HFFc6 (cell line): ENCODE measurements at regions not wholly inside any gene's neighbourhood (a gene's known extent, or its start where the extent isn't known, plus 50 kb on each side); places are given as distances from the start of the nearest gene placed in this dataset.

Experiments used
- DNase-seq: peaks from one replicate; pipeline ENCODE4 v3.0.0-alpha.2; 2018
- H3K27ac Mint-ChIP-seq: 2 replicates; pipeline ENCODE4 v1.8.0; 2020; ENCODE audit warnings: mild to moderate bottlenecking, mixed read lengths
- H3K27me3 Mint-ChIP-seq: 2 replicates; pipeline ENCODE4 v1.8.0; 2021; ENCODE audit warnings: mild to moderate bottlenecking, moderate library complexity, mixed read lengths; ENCODE audit not compliant: insufficient read depth
- H3K36me3 Mint-ChIP-seq: 2 replicates; pipeline ENCODE4 v1.8.0; 2021; ENCODE audit warnings: low read depth, mixed read lengths
- H3K4me1 Mint-ChIP-seq: 2 replicates; pipeline ENCODE4 v1.8.0; 2020; ENCODE audit warnings: low read depth, mixed read lengths
- H3K4me3 Mint-ChIP-seq: 2 replicates; pipeline ENCODE4 v1.8.0; 2020; ENCODE audit warnings: mild to moderate bottlenecking, moderate library complexity, mixed read lengths
- H3K9me3 Mint-ChIP-seq: 2 replicates; pipeline ENCODE4 v1.8.0; 2020; ENCODE audit warnings: mild to moderate bottlenecking, mixed read lengths
- TF ChIP-seq, protein P1 (sequence below): fragments of 200-600 bp; sonication (generic); IDR thresholded peaks from 2 replicates; pipeline ENCODE4 v1.5.0; 2021; ENCODE audit warnings: antibody characterized with exemption, mild to moderate bottlenecking

DNA sequence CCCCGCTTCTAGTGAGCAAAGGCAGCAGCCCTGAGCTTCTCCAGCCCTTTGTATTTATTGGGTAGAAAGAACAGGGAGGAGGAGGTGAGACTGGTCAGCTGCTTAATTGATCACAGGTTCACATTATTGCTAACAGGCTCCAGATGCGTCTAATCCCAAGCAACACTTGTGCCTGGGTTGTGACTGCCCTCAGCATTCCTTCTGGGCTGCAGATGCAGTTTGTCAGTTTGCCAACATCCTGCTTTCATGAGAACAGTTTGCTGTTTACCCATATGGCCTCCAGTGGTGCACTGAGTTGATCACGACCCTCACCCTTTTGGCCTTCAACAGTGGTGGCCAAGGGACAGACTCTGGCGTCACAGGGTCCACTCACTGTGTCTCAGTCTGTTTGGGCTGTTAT is 159.5 kb upstream of the ZNF516 start:
- Mint-ChIP-seq H3K4me3 (no peak overlapping the region), H3K36me3 (no peaks in the 10 kb centered on the region), H3K4me1 (peaks cover 11% of the 10 kb centered on the region; the same call in 1 of the 2 replicates), H3K27ac (no peak overlapping the region), H3K9me3 (no peaks in the 10 kb centered on the region), H3K27me3 (peaks cover 28% of the 10 kb centered on the region)
- TF ChIP-seq, protein P1, sequence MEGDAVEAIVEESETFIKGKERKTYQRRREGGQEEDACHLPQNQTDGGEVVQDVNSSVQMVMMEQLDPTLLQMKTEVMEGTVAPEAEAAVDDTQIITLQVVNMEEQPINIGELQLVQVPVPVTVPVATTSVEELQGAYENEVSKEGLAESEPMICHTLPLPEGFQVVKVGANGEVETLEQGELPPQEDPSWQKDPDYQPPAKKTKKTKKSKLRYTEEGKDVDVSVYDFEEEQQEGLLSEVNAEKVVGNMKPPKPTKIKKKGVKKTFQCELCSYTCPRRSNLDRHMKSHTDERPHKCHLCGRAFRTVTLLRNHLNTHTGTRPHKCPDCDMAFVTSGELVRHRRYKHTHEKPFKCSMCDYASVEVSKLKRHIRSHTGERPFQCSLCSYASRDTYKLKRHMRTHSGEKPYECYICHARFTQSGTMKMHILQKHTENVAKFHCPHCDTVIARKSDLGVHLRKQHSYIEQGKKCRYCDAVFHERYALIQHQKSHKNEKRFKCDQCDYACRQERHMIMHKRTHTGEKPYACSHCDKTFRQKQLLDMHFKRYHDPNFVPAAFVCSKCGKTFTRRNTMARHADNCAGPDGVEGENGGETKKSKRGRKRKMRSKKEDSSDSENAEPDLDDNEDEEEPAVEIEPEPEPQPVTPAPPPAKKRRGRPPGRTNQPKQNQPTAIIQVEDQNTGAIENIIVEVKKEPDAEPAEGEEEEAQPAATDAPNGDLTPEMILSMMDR = no peak
- DNase-seq = no peak

DNA sequence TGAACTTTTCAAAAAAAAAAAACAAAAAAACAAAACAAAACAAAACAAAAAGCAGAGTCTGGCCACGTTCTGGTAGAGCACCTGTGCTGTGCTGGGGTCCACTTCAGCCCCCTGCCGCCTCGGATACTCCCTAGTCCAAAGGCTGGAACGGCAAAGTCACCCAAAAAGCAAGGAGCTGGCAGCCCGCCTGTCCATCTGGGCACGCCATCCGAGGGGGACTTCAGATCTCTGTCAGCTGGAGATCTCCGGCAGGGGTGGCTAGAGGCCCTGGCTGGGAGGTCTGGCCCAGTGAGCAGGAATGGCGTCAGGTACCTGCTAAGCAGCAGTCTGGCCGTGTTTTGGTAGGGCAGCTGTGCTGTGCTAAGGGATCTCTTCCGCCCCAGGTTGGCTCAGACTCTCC is 152.3 kb upstream of the ZNF516 start:
- Mint-ChIP-seq H3K9me3 (no peaks in the 10 kb centered on the region), H3K4me1 (no peaks in the 10 kb centered on the region), H3K27me3 (peaks cover 23% of the 10 kb centered on the region), H3K36me3 (no peaks in the 10 kb centered on the region), H3K27ac (no peak overlapping the region), H3K4me3 (no peak overlapping the region)
- DNase-seq = no peak
- TF ChIP-seq, protein P1 = no peak

DNA sequence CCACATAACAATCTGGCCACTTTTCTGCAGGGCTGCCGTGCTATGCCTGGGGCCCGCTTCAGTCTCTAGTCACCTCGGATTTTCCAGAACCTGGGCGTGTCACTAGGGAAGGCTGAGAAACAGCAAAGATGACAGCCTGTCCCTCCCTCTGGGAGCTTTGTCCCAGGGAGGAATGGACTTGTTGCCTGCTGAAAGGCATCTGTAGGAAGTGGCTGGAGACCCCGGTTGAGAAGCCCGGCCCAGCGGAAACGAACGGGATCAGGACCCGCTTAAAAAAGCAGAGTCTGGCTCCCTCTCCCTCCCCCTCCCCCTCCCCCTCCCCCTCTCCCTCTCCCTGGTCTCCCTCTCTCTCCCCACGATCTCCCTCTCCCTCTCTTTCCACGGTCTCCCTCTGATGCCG is 149.5 kb upstream of the ZNF516 start:
- H3K27ac Mint-ChIP-seq = no peak overlapping the region
- H3K9me3 Mint-ChIP-seq = no peaks in the 10 kb centered on the region
- no peak overlapping the region for H3K4me3 Mint-ChIP-seq
- peaks cover 16% of the 10 kb centered on the region for H3K27me3 Mint-ChIP-seq
- no peaks in the 10 kb centered on the region for H3K36me3 Mint-ChIP-seq
- no peaks in the 10 kb centered on the region for H3K4me1 Mint-ChIP-seq
- DNase-seq = no peak
- TF ChIP-seq, protein P1 = no peak

DNA sequence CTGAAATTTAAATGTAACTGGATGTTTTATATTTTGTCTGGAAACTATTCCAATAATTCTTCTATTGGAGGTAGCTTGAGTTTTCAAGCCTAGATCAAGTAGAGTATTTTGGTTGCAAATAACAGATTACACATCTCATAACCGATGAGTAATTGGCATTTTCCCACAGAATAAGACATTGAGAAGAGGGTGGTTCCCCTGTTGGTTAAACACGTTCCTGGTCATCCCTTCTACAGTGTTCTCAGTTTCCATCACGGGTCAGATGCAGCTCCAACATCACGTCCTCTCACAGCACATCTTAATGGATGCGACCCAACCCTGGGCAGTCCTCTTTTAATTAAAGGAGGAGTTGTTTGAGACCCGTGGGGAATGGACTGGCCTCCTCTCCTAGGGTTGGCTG is 149.0 kb upstream of the ZNF516 start:
- Mint-ChIP-seq H3K4me1 (no peaks in the 10 kb centered on the region), H3K4me3 (no peak overlapping the region), H3K27me3 (peaks cover 14% of the 10 kb centered on the region), H3K27ac (no peak overlapping the region), H3K9me3 (no peaks in the 10 kb centered on the region), H3K36me3 (no peaks in the 10 kb centered on the region)
- TF ChIP-seq, protein P1 = no peak
- DNase-seq = no peak

DNA sequence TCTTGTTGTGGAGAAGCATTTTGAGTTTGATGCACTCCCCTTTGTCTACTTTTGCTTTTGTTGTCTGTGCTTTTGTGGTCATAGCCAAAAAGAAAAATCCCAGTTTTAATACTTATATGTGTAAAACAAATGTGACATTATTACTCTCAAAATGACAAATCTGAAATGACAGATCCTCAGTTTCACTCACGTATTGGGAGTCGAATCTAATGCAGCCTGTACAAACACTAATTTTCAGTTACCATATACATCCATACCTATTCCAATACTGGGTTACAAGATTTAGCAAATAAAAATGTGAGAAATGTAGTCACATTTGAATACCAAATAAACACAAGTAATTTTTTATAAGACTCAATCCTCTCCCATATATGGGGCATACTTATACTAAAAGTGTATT is 148.2 kb upstream of the ZNF516 start:
- H3K4me1 Mint-ChIP-seq = no peaks in the 10 kb centered on the region
- DNase-seq = no peak
- peaks cover 10% of the 10 kb centered on the region for H3K27me3 Mint-ChIP-seq
- no peak overlapping the region for H3K4me3 Mint-ChIP-seq
- H3K36me3 Mint-ChIP-seq = no peaks in the 10 kb centered on the region
- TF ChIP-seq, protein P1 = no peak
- no peaks in the 10 kb centered on the region for H3K9me3 Mint-ChIP-seq
- H3K27ac Mint-ChIP-seq = no peak overlapping the region

DNA sequence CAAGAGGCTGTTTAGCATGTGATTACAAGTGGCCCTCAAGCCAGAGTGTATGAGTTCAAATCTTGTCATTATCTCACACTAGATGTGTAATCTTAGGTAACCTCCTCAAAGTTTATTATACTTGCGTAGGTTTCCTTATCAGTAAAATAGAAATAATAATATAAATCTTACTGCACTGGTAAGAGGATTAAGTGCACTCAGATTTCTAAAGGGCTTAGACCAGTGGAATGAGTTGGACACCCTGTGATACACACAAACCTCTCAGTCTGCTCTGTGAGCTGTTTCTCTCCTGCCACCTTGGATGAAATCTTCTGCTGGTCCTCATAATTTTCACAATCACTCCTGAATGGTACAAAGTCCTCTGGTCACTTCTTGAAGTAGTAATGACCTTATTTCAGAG is 145.4 kb upstream of the ZNF516 start:
- Mint-ChIP-seq H3K27ac (no peak overlapping the region), H3K9me3 (no peaks in the 10 kb centered on the region), H3K4me1 (no peaks in the 10 kb centered on the region; the same call in 1 of the 2 replicates), H3K36me3 (no peaks in the 10 kb centered on the region), H3K4me3 (no peak overlapping the region), H3K27me3 (peaks cover 13% of the 10 kb centered on the region)
- TF ChIP-seq, protein P1 = no peak
- no peak for DNase-seq
